ENCODE measurements at regions not wholly inside any gene's neighbourhood (a gene's known extent, or its start where the extent isn't known, plus 50 kb on each side); places are given as distances from the start of the nearest gene placed in this dataset.

- TF ChIP-seq EP300 (IDR thresholded peaks at IDR 0.05; ENCODE audit: borderline replicate concordance in 1 of 2, low read depth in 1 of 2, low read length in 1 of 2) (no peak), CTCF (IDR thresholded peaks at IDR 0.05) (no peak), TAF1 (IDR thresholded peaks at IDR 0.05; ENCODE audit: borderline replicate concordance, low read depth, low read length) (no peak), FOXJ3 (CRISPR knock-in tag; IDR thresholded peaks at IDR 0.05) (no peak)
These were observed 196.5 kb downstream of the MEX3B start for GRCh38 chr15:81849289-81849688.
